B cell (primary cell): ENCODE measurements at regions not wholly inside any gene's neighbourhood (a gene's known extent, or its start where the extent isn't known, plus 50 kb on each side); places are given as distances from the start of the nearest gene placed in this dataset.

ENCODE experiments used
- ATAC-seq: fragments of 200-7000 bp; cut with Tn5 transposase; one replicate; pipeline ENCODE4 v1.10.0; 2021; ENCODE audit warnings: low read depth, mild to moderate bottlenecking, moderate number of reproducible peaks, moderate library complexity
- CTCF ChIA-PET: fragments of 350-600 bp; sonication (Branson Sonifier 250); formaldehyde crosslinking; loops from one replicate; lab custom pipeline; 2021; ENCODE audit warnings: antibody characterized with exemption, inconsistent platforms; lab: Charles Lee
- POLR2A ChIA-PET: fragments of 350-600 bp; sonication (Branson Sonifier 250); formaldehyde crosslinking; loops from one replicate; lab custom pipeline; 2021; ENCODE audit warnings: antibody characterized with exemption; lab: Charles Lee
- DNase-seq: peaks from one replicate; pipeline ENCODE4 v3.0.0; 2013
- H2AFZ ChIP-seq: 2 replicates; pipeline ENCODE4 v1.6.1; 2012; ENCODE audit warnings: mild to moderate bottlenecking, low read depth, low read length; ENCODE audit not compliant: insufficient read depth, poor library complexity, severe bottlenecking
- H3K27ac ChIP-seq, 2 donors: 1 replicate in 1 of 2; 2 replicates in 1 of 2; pipeline ENCODE4 v1.5.1; 2012 to 2013; ENCODE audit warnings: low read length in 2 of 2, mild to moderate bottlenecking in 2 of 2, moderate library complexity in 1 of 2
- H3K27me3 ChIP-seq, 4 experiments: fragments of 200-600 bp in 1 of 4; sonication (generic) in 1 of 4; replicated peaks in 1 of 4; 1 replicate in 2 of 4; 2 replicates in 2 of 4; pipeline versions ENCODE4 v1.6.1 to v1.7.0; 2013 to 2016; ENCODE audit warnings: low read length in 3 of 4, mild to moderate bottlenecking in 2 of 4, mixed read lengths in 1 of 4, moderate library complexity in 1 of 4; ENCODE audit not compliant: insufficient read depth in 4 of 4, control insufficient read depth in 3 of 4; ENCODE audit errors: control extremely low read depth in 1 of 4
- H3K36me3 ChIP-seq, 2 experiments: replicated peaks in 1 of 2; 1 replicate in 1 of 2; 2 replicates in 1 of 2; pipeline versions ENCODE4 v1.6.1 to v1.7.1; 2013; ENCODE audit warnings: low read length in 1 of 2; ENCODE audit not compliant: insufficient read depth in 2 of 2, control insufficient read depth in 1 of 2; ENCODE audit errors: control extremely low read depth in 1 of 2, extremely low read depth in 1 of 2
- H3K4me1 ChIP-seq, 2 donors: fragments of 200-600 bp in 1 of 2; sonication (generic) in 1 of 2; 1 replicate in 1 of 2; 2 replicates in 1 of 2; pipeline versions ENCODE4 v1.5.1 to v1.6.1; 2013 to 2017; ENCODE audit warnings: low read length in 2 of 2; ENCODE audit not compliant: control insufficient read depth in 2 of 2, insufficient read depth in 2 of 2
- H3K4me2 ChIP-seq: replicated peaks from 2 replicates; pipeline ENCODE3; 2012; ENCODE audit warnings: mild to moderate bottlenecking, low read depth, low read length; ENCODE audit not compliant: poor library complexity, severe bottlenecking
- H3K4me3 ChIP-seq, 5 experiments: fragments of 200-600 bp in 1 of 5; sonication (generic) in 1 of 5; 1 replicate in 3 of 5; 2 replicates in 2 of 5; pipeline versions ENCODE4 v1.5.1 to v1.7.0; 2011 to 2016; ENCODE audit warnings: low read length in 4 of 5, mild to moderate bottlenecking in 4 of 5, low read depth in 2 of 5, control low read depth in 1 of 5, moderate library complexity in 1 of 5; ENCODE audit not compliant: insufficient read depth in 1 of 5; ENCODE audit errors: control extremely low read depth in 1 of 5, extremely low read depth in 1 of 5
- H3K79me2 ChIP-seq: fragments of 200-600 bp; sonication (generic); one replicate; pipeline ENCODE4 v1.6.0; 2016; ENCODE audit warnings: low read length; ENCODE audit not compliant: control insufficient read depth, insufficient read depth
- H3K9ac ChIP-seq: fragments of 200-600 bp; sonication (generic); 2 replicates; pipeline ENCODE4 v1.6.1; 2017; ENCODE audit warnings: mild to moderate bottlenecking, low read length, moderate library complexity
- H3K9me3 ChIP-seq, 3 donors: one replicate each; pipeline versions ENCODE4 v1.6.1 to v1.7.1; 2013; ENCODE audit warnings: low read length in 2 of 3; ENCODE audit not compliant: control insufficient read depth in 2 of 3, insufficient read depth in 1 of 3; ENCODE audit errors: control extremely low read depth in 1 of 3
- H4K20me1 ChIP-seq: 2 replicates; pipeline ENCODE4 v1.6.0; 2012; ENCODE audit warnings: mild to moderate bottlenecking, low read length; ENCODE audit not compliant: insufficient read depth, control insufficient read depth, poor library complexity, severe bottlenecking
- H3K27ac Mint-ChIP-seq: one replicate; pipeline ENCODE4 v1.8.0; 2021; ENCODE audit warnings: mixed read lengths
- H3K27me3 Mint-ChIP-seq: one replicate; pipeline ENCODE4 v1.8.0; 2021; ENCODE audit warnings: mixed read lengths
- H3K4me1 Mint-ChIP-seq: one replicate; pipeline ENCODE4 v1.8.0; 2021; ENCODE audit warnings: mixed read lengths
- H3K4me3 Mint-ChIP-seq: one replicate; pipeline ENCODE4 v1.8.0; 2021; ENCODE audit warnings: mixed read lengths
- H3K9me3 Mint-ChIP-seq: one replicate; pipeline ENCODE4 v1.8.0; 2022; ENCODE audit warnings: mixed read lengths; ENCODE audit not compliant: insufficient read depth
- EZH2 ChIP-seq: IDR thresholded peaks from 2 replicates; pipeline ENCODE4 v1.6.1; 2012; ENCODE audit warnings: borderline replicate concordance, low read depth, mild to moderate bottlenecking, moderate library complexity, low read length; ENCODE audit not compliant: insufficient read depth, poor library complexity, severe bottlenecking
- WGBS: methylation state at CpG from one replicate; pipeline ENCODE4 v1.1.5; 2013; ENCODE audit warnings: missing lambda C conversion rate; ENCODE audit not compliant: insufficient coverage; 5-methylcytosine and 5-hydroxymethylcytosine counted together
- intact Hi-C: fragments of 100-400 bp; cut with micrococcal nuclease; formaldehyde crosslinking; loops from one replicate; pipeline ENCODE4 v1.10.0; 2022
- TF ChIP-seq, protein P1 (sequence below): fragments of 200-600 bp; IDR thresholded peaks from one replicate; pipeline ENCODE4 v1.8.0; 2022; ENCODE audit warnings: antibody characterized with exemption, mild to moderate bottlenecking

DNA sequence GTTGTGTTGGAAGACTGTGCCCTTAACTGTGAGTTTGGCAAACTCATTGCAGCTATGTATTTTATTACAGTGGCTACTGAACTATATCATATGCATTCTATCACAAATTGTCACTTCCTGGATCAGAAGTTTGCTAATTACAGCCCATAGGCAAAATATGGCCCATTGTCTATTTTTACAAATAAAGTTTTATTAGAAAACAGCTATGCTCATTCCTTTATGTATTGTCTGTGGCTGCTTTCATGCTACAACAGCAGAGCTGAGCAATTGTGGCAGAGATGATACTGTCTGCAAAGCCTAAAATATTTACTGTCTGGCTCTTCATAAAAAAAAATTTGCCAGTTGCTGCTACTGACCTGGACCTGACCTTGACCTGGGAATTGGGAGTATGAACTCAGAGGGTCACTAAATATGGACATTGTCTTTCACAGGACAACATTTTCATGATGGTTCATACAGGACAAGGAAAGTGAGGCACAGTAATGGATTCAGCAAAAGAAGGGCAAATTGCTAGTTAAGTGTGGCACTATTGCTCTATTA, 316.9 kb downstream of the ZNF621 start:
- H2AFZ ChIP-seq, result no peak overlapping the region
- ChIA-PET POLR2A (no interaction called here), CTCF (no interaction called here)
- no peaks in the 10 kb centered on the region for H3K27me3 Mint-ChIP-seq
- intact Hi-C loops, result no loop called here
- ATAC-seq (no peak), DNase-seq (no peak)
- no peak overlapping the region for H3K27ac Mint-ChIP-seq
- TF ChIP-seq, protein P1, sequence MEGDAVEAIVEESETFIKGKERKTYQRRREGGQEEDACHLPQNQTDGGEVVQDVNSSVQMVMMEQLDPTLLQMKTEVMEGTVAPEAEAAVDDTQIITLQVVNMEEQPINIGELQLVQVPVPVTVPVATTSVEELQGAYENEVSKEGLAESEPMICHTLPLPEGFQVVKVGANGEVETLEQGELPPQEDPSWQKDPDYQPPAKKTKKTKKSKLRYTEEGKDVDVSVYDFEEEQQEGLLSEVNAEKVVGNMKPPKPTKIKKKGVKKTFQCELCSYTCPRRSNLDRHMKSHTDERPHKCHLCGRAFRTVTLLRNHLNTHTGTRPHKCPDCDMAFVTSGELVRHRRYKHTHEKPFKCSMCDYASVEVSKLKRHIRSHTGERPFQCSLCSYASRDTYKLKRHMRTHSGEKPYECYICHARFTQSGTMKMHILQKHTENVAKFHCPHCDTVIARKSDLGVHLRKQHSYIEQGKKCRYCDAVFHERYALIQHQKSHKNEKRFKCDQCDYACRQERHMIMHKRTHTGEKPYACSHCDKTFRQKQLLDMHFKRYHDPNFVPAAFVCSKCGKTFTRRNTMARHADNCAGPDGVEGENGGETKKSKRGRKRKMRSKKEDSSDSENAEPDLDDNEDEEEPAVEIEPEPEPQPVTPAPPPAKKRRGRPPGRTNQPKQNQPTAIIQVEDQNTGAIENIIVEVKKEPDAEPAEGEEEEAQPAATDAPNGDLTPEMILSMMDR, result no peak
- no peak for TF ChIP-seq EZH2
- H3K36me3 ChIP-seq, result no peaks in the 10 kb centered on the region
- H3K4me3 Mint-ChIP-seq, result no peak overlapping the region
- H4K20me1 ChIP-seq, result no peaks in the 10 kb centered on the region
- no peak overlapping the region for H3K4me3 ChIP-seq
- no peaks in the 10 kb centered on the region for H3K4me1 Mint-ChIP-seq
- H3K9me3 Mint-ChIP-seq, result no peaks in the 10 kb centered on the region
- H3K4me1 ChIP-seq, result no peaks in the 10 kb centered on the region
- no peak overlapping the region for H3K9ac ChIP-seq
- no peak overlapping the region for H3K4me2 ChIP-seq
- no peaks in the 10 kb centered on the region for H3K27me3 ChIP-seq
- H3K9me3 ChIP-seq, result peaks cover 0 to 6% (median 0%) of the 10 kb centered on the region in 3 donors
- no peak overlapping the region for H3K27ac ChIP-seq
- H3K79me2 ChIP-seq, result no peaks in the 10 kb centered on the region

DNA sequence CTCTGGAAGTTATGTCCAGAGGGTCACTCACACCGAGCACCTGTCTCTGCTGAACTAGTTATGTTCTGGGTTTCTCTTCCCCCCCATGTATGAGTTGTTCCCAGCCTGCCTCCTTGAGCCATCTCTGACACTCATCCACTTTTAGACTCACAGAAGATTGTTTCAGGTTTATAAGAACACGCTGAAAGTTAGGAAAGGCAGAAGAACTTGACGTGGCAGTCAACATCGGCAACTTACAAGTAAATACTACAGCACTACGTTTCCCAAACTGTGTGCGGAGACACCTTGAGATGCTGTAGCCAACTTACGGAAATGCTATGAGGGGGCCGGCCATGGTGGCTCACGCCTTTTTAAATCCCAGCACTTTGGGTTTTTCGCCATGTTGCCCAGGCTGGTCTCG, 318.0 kb downstream of the ZNF621 start:
- intact Hi-C loops, result no loop called here
- DNase-seq (no peak), ATAC-seq (no peak)
- Mint-ChIP-seq H3K9me3 (no peaks in the 10 kb centered on the region), H3K27ac (no peak overlapping the region), H3K4me1 (no peaks in the 10 kb centered on the region), H3K27me3 (no peaks in the 10 kb centered on the region), H3K4me3 (no peak overlapping the region)
- peaks cover 0 to 6% (median 0%) of the 10 kb centered on the region in 3 donors for H3K9me3 ChIP-seq
- no peaks in the 10 kb centered on the region for H3K36me3 ChIP-seq
- H3K79me2 ChIP-seq, result no peaks in the 10 kb centered on the region
- CTCF ChIA-PET, result no interaction called here
- H3K4me1 ChIP-seq, result no peaks in the 10 kb centered on the region
- POLR2A ChIA-PET, result no interaction called here
- H3K4me2 ChIP-seq, result no peak overlapping the region
- H3K4me3 ChIP-seq, result no peak overlapping the region
- no peaks in the 10 kb centered on the region for H4K20me1 ChIP-seq
- H3K9ac ChIP-seq, result no peak overlapping the region
- H3K27ac ChIP-seq, result no peak overlapping the region
- TF ChIP-seq EZH2, result no peak
- TF ChIP-seq, protein P1, result no peak
- no peak overlapping the region for H2AFZ ChIP-seq
- 97% methylated on average over 10 of the region's 11 CpGs for WGBS
- H3K27me3 ChIP-seq, result no peaks in the 10 kb centered on the region
